Nephron progenitor cell (in vitro differentiated cells): ENCODE measurements at regions not wholly inside any gene's neighbourhood (a gene's known extent, or its start where the extent isn't known, plus 50 kb on each side); places are given as distances from the start of the nearest gene placed in this dataset.

Experiments used
- DNase-seq: peaks from one replicate; pipeline ENCODE4 v3.0.0; 2021
- H3K27ac Mint-ChIP-seq: 2 replicates; pipeline ENCODE4 v1.8.0; 2021; ENCODE audit warnings: mild to moderate bottlenecking, moderate library complexity, mixed read lengths
- H3K27me3 Mint-ChIP-seq: 2 replicates; pipeline ENCODE4 v1.8.0; 2021; ENCODE audit warnings: mild to moderate bottlenecking, low read depth, mixed read lengths; ENCODE audit not compliant: poor library complexity
- H3K36me3 Mint-ChIP-seq: 2 replicates; pipeline ENCODE4 v1.8.0; 2021; ENCODE audit warnings: low read depth, mixed read lengths
- H3K4me1 Mint-ChIP-seq: 2 replicates; pipeline ENCODE4 v1.8.0; 2021; ENCODE audit warnings: mixed read lengths
- H3K4me3 Mint-ChIP-seq: 2 replicates; pipeline ENCODE4 v1.8.0; 2021; ENCODE audit warnings: mild to moderate bottlenecking, moderate library complexity, mixed read lengths
- H3K9me3 Mint-ChIP-seq: 2 replicates; pipeline ENCODE4 v1.8.0; 2021; ENCODE audit warnings: mild to moderate bottlenecking, moderate library complexity, mixed read lengths
- TF ChIP-seq, protein P1 (sequence below): fragments of 200-600 bp; sonication (generic); IDR thresholded peaks from 2 replicates; pipeline ENCODE4 v1.5.0; 2021; ENCODE audit warnings: antibody characterized with exemption

- H3K4me3 Mint-ChIP-seq: no peak overlapping the region
- no peaks in the 10 kb centered on the region for H3K27me3 Mint-ChIP-seq
- peaks cover 5% of the 10 kb centered on the region for H3K4me1 Mint-ChIP-seq
- no peaks in the 10 kb centered on the region for H3K9me3 Mint-ChIP-seq
- TF ChIP-seq, protein P1, sequence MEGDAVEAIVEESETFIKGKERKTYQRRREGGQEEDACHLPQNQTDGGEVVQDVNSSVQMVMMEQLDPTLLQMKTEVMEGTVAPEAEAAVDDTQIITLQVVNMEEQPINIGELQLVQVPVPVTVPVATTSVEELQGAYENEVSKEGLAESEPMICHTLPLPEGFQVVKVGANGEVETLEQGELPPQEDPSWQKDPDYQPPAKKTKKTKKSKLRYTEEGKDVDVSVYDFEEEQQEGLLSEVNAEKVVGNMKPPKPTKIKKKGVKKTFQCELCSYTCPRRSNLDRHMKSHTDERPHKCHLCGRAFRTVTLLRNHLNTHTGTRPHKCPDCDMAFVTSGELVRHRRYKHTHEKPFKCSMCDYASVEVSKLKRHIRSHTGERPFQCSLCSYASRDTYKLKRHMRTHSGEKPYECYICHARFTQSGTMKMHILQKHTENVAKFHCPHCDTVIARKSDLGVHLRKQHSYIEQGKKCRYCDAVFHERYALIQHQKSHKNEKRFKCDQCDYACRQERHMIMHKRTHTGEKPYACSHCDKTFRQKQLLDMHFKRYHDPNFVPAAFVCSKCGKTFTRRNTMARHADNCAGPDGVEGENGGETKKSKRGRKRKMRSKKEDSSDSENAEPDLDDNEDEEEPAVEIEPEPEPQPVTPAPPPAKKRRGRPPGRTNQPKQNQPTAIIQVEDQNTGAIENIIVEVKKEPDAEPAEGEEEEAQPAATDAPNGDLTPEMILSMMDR: no peak
- DNase-seq: no peak
- no peaks in the 10 kb centered on the region for H3K36me3 Mint-ChIP-seq
- H3K27ac Mint-ChIP-seq: no peak overlapping the region
These were observed 837.0 kb downstream of the PDCD6IP start for GRCh38 chr3:34635352-34635850.

GRCh38 chr3:34646911-34647460, 848.6 kb downstream of the PDCD6IP start:
- no peak for DNase-seq
- no peaks in the 10 kb centered on the region for H3K27me3 Mint-ChIP-seq
- no peak overlapping the region for H3K4me3 Mint-ChIP-seq
- H3K36me3 Mint-ChIP-seq: no peaks in the 10 kb centered on the region
- H3K9me3 Mint-ChIP-seq: peaks cover 14% of the 10 kb centered on the region
- peaks cover 10% of the 10 kb centered on the region for H3K4me1 Mint-ChIP-seq
- H3K27ac Mint-ChIP-seq: no peak overlapping the region
- TF ChIP-seq, protein P1: no peak

- no peak overlapping the region for H3K27ac Mint-ChIP-seq
- no peak overlapping the region for H3K4me3 Mint-ChIP-seq
- no peak for DNase-seq
- H3K27me3 Mint-ChIP-seq: no peaks in the 10 kb centered on the region
- peaks cover 10% of the 10 kb centered on the region for H3K4me1 Mint-ChIP-seq
- H3K36me3 Mint-ChIP-seq: no peaks in the 10 kb centered on the region
- TF ChIP-seq, protein P1: no peak
- H3K9me3 Mint-ChIP-seq: peaks cover 7% of the 10 kb centered on the region
These were observed 851.7 kb downstream of the PDCD6IP start for GRCh38 chr3:34650131-34650530.

- no peaks in the 10 kb centered on the region for H3K27me3 Mint-ChIP-seq
- H3K4me3 Mint-ChIP-seq: no peak overlapping the region
- H3K27ac Mint-ChIP-seq: no peak overlapping the region
- no peak for DNase-seq
- no peaks in the 10 kb centered on the region for H3K4me1 Mint-ChIP-seq
- H3K36me3 Mint-ChIP-seq: no peaks in the 10 kb centered on the region
- peaks cover 7% of the 10 kb centered on the region for H3K9me3 Mint-ChIP-seq
- TF ChIP-seq, protein P1: no peak
These were observed 870.5 kb downstream of the PDCD6IP start for GRCh38 chr3:34668915-34669314.

DNA sequence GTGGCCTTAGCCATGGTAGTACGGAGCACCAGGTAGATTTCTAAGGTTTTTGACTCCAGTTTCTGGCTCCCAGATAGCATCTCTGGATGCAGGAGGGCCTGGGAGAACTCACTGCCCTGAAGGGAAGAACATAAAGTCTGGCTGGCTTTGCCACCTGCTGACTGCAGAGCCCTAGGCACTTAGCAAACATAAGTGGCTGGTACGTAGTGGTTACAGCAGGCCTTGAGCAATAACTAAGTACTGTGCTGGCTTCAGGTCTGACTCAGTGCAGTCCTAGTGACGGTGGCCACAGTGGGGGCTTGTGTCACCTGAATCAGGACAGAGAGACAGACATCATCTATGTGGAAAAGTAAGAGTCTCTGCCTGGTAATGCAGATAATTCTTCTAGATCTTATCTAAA, 871.1 kb downstream of the PDCD6IP start:
- no peaks in the 10 kb centered on the region for H3K36me3 Mint-ChIP-seq
- no peak for DNase-seq
- H3K9me3 Mint-ChIP-seq: peaks cover 7% of the 10 kb centered on the region
- H3K27ac Mint-ChIP-seq: no peak overlapping the region
- no peaks in the 10 kb centered on the region for H3K27me3 Mint-ChIP-seq
- TF ChIP-seq, protein P1: no peak
- no peaks in the 10 kb centered on the region for H3K4me1 Mint-ChIP-seq
- no peak overlapping the region for H3K4me3 Mint-ChIP-seq
